Activated T-cell treated with anti-CD3 and anti-CD28 coated beads, Interleukin-2, amount 50 U/mL, for 4 hours (primary cell): ENCODE measurements at regions not wholly inside any gene's neighbourhood (a gene's known extent, or its start where the extent isn't known, plus 50 kb on each side); places are given as distances from the start of the nearest gene placed in this dataset.
"Not testable (repeated sequence)": the region's sequence is repeated elsewhere in the genome, so short reads cannot be mapped to it uniquely, and the experiment has no call there.

Source experiments
- ATAC-seq, 2 donors: fragments of 200-7000 bp; cut with Tn5 transposase; one replicate each; pipeline ENCODE4 v1.10.0; 2021
- DNase-seq: peaks from one replicate; pipeline ENCODE4 v3.0.0-alpha.2; 2020
- H3K27me3 Mint-ChIP-seq: one replicate; pipeline ENCODE4 v1.8.0; 2021; ENCODE audit warnings: low read depth, mixed read lengths
- H3K36me3 Mint-ChIP-seq: one replicate; pipeline ENCODE4 v1.8.0; 2022; ENCODE audit warnings: mixed read lengths; ENCODE audit not compliant: insufficient read depth
- H3K4me1 Mint-ChIP-seq: one replicate; pipeline ENCODE4 v1.8.0; 2021; ENCODE audit warnings: low read depth, mixed read lengths
- H3K4me3 Mint-ChIP-seq: one replicate; pipeline ENCODE4 v1.8.0; 2021; ENCODE audit warnings: mild to moderate bottlenecking, moderate library complexity, mixed read lengths
- H3K9me3 Mint-ChIP-seq: one replicate; pipeline ENCODE4 v1.8.0; 2021; ENCODE audit warnings: mixed read lengths

DNA sequence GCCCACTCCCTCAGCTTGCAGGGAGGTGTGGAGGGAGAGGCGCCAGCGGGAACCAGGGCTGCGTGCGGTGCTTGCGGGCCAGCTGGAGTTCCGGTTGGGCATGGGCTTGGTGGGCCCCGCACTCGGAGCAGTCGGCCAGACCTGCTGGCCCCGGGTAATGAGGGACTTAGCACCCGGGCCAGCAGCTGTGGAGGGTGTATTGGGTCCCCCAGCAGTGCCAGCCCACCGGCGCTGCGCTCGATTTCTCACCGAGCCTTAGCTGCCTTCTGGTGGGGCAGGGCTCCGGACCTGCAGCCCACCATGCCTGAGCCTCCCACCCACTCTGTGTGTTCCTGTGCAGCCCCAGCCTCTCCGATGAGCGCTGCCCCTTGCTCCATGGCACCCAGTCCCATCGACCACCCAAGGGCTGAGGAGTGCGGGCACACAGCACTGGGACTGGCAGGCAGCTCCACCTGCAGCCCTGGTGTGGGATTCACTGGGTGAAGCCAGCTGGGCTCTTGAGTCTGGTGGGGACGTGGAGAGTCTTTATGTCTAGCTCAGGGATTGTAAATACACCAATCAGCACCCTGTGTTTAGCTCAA lies 254.0 kb downstream of the DSC3 start:
- DNase-seq, H3K4me3 Mint-ChIP-seq, H3K36me3 Mint-ChIP-seq, H3K27me3 Mint-ChIP-seq, H3K4me1 Mint-ChIP-seq, ATAC-seq: not testable (repeated sequence)
- H3K9me3 Mint-ChIP-seq: peaks cover 15% of the 10 kb centered on the region

DNA sequence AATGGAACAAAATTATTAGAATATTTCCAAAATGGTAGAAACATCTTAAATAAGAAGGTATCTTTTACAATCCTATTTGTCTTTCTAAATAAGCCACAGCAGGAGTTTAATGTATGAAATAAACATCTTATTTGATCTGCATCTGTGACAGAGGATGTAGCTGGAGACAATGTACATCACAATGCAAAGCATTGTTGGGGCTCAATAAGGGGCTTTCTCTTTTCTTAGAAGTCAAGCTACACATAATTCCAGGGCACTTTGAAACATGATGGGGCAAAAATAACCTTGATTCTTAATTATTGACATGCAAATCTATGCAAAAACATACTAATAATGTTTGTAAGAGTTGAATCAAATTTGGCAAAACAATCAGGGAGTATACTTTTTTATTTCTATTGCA lies 255.1 kb downstream of the DSC3 start:
- no peak for DNase-seq
- H3K9me3 Mint-ChIP-seq: peaks cover 15% of the 10 kb centered on the region
- H3K36me3 Mint-ChIP-seq: no peaks in the 10 kb centered on the region
- no peaks in the 10 kb centered on the region for H3K4me1 Mint-ChIP-seq
- no peak overlapping the region for H3K4me3 Mint-ChIP-seq
- no peaks in the 10 kb centered on the region for H3K27me3 Mint-ChIP-seq
- no peak for ATAC-seq

DNA sequence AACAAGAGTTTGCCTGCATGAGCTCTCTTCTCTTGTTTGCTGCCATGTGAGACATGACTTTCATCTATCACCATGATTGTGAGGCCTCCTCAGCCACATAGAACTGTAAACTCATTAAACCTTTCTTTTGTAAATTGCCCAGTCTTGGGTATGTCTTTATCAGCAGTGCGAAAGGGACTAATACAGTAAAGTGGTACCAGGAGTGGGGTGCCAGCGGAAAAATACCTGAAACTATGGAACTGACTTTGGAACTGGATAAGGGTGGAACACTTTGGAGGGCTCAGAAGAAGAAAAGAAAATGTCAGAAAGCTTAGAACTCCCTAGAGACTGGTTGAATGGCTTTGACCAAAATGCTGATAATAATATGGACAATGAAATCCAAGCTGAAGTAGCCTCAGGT lies 260.9 kb downstream of the DSC3 start:
- Mint-ChIP-seq H3K9me3 (peaks cover 17% of the 10 kb centered on the region), H3K4me3 (no peak overlapping the region), H3K36me3 (no peaks in the 10 kb centered on the region), H3K27me3 (no peaks in the 10 kb centered on the region), H3K4me1 (no peaks in the 10 kb centered on the region)
- DNase-seq (no peak), ATAC-seq (no peak)

DNA sequence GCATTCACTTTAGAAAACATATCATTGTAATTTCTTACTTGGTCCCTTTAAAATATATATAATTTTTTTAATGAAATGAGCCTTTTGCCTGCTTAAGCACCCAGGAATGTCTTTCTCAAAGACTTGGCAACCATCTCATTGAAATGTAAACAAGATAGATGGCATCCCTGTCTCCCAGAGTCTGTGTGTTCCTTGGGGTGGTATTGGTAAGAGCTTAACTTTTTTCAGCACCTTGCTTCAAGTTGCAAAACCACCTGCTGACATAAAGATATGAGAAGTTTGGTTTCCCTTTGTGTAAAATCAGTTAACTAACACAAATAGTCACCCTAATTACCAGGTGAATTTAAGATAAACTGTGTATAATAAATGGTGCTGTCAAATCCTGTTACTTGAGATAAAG lies 266.9 kb downstream of the DSC3 start:
- no peaks in the 10 kb centered on the region for H3K36me3 Mint-ChIP-seq

DNA sequence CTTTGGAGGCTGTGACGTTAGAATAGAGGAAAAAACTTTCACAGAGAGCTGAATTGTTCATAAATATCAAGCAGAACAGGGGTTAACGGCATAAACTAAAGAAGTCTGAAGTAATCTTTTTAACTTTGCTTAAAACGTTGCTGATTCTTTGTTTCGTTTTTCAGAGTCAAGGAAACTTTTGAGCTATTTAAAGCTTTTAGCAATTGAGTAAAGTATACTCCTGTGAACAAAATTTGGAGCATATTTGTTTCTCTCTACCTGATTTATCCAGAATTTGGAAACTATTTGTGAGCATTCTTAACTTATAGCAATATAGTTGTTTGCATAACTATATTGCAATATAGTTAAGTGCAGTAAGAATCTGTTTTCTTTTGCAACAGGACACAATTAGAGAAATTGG lies 270.4 kb downstream of the DSC3 start:
- not testable (repeated sequence) for H3K4me3 Mint-ChIP-seq, ATAC-seq, DNase-seq, H3K36me3 Mint-ChIP-seq, H3K4me1 Mint-ChIP-seq, H3K27me3 Mint-ChIP-seq
- H3K9me3 Mint-ChIP-seq: peaks cover 21% of the 10 kb centered on the region

More for the DNA sequence above, 266.9 kb downstream of the DSC3 start:
- no peak overlapping the region for H3K4me3 Mint-ChIP-seq
- ATAC-seq (no peak), DNase-seq (no peak)
- no peaks in the 10 kb centered on the region for H3K4me1 Mint-ChIP-seq
- H3K9me3 Mint-ChIP-seq: peaks cover 22% of the 10 kb centered on the region
- H3K27me3 Mint-ChIP-seq: no peaks in the 10 kb centered on the region

DNA sequence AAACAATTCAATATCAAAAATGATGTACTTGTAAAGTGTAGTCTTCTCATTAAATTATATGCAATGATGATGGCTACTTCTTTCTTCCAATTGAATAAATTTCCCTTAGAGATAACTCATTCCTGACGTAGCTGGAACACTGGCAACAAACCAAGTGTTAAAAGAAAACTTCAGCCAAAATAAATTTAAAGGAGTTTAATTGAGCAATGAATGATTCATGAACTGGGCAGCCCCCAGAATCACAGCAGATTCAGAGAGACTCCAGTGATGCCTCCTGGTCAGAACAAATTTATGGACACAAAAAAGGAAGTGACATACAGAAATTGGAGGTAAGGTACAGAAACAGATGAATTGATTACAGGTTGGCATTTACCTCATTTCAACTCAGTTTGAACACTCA lies 276.5 kb downstream of the DSC3 start:
- DNase-seq (no peak), ATAC-seq (no peak)
- no peak overlapping the region for H3K4me3 Mint-ChIP-seq
- peaks cover 7% of the 10 kb centered on the region for H3K9me3 Mint-ChIP-seq
- no peaks in the 10 kb centered on the region for H3K4me1 Mint-ChIP-seq
- no peaks in the 10 kb centered on the region for H3K36me3 Mint-ChIP-seq
- H3K27me3 Mint-ChIP-seq: no peaks in the 10 kb centered on the region

DNA sequence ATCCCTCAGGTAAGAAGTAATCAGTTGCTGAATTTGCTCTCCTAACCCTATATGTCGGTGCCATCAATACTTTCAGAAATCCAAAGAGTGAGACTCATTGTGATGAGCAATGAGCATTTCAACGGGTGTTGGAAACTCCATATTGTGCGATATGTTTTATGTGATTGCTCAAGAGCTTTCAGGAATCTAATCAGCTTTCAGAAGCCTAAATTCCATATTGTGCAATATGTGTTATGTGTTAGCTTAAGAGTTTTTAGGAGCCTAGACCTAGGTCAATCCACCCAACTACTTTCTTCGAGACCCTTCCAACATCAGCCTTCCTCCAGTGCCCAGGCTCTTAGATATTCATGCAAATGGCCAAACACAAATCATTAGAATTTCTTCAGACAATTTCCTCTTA lies 277.3 kb downstream of the DSC3 start:
- Mint-ChIP-seq H3K36me3 (no peaks in the 10 kb centered on the region), H3K4me1 (no peaks in the 10 kb centered on the region), H3K9me3 (peaks cover 4% of the 10 kb centered on the region), H3K4me3 (no peak overlapping the region), H3K27me3 (no peaks in the 10 kb centered on the region)
- DNase-seq: no peak
- ATAC-seq: no peak

DNA sequence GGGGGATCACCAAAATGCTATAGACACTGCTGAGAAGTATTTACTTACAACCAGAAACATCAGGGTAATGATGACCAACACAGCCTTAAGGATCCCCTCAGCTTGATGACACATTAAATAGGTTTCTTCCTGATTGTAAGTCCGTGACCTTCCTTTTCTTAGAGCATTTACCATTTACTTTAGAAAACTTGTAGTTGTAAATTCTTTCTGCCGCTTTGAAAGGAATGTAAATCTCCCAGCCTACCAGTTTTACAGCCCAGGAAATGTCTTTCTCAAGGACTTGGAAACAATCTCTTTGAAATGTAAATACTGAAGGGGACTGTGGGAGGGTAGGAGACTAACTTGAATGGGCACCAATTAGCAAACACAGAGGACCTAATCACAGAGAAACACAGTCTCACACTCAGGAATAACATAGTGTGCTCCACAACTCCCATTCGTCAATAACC lies 278.6 kb downstream of the DSC3 start:
- no peaks in the 10 kb centered on the region for H3K27me3 Mint-ChIP-seq
- H3K4me3 Mint-ChIP-seq: no peak overlapping the region
- H3K9me3 Mint-ChIP-seq: peaks cover 3% of the 10 kb centered on the region
- no peaks in the 10 kb centered on the region for H3K4me1 Mint-ChIP-seq
- H3K36me3 Mint-ChIP-seq: no peaks in the 10 kb centered on the region
- DNase-seq (no peak), ATAC-seq (no peak)

DNA sequence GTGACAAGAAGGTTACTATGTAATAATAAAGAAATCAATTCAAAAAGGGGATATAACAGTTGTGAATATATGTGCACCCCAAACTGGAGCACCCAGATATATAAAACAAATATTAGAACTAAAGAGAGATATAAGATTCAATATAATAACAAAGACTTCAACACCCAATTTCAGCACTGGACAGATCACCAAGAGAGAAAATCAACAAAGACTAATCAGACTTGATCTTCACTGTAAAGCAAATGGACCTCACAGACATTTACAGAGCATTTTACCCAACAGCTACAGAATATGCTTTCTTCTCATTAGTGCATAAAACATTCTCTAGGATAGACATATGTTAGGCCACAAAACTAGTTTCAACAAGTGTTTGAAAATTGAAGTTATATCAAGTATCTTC lies 287.7 kb downstream of the DSC3 start:
- H3K4me1 Mint-ChIP-seq: no peaks in the 10 kb centered on the region

DNA sequence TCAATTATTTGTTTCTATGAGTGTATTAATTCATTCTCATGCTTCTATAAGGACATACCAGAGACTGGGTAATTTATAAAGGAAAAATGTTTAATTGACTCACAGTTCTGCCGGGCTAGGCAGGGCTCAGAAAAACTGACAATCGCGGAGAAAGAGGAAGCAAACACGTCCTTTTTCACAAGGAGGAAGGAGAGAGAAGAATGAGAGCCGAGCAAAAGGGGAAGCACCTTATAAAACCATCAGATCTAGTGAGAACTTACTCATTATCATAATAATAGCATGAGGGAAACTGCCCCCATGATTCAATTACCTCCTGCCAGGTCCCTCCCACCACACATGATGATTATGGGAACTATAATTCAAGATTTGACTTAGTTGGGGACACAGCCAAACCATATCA lies 294.0 kb downstream of the DSC3 start:
- H3K4me3 Mint-ChIP-seq: no peak overlapping the region
- ATAC-seq: no peak
- no peak for DNase-seq
- peaks cover 21% of the 10 kb centered on the region for H3K9me3 Mint-ChIP-seq
- H3K36me3 Mint-ChIP-seq: no peaks in the 10 kb centered on the region
- H3K27me3 Mint-ChIP-seq: no peaks in the 10 kb centered on the region
- no peaks in the 10 kb centered on the region for H3K4me1 Mint-ChIP-seq

More for the DNA sequence above, 287.7 kb downstream of the DSC3 start:
- H3K4me3 Mint-ChIP-seq: no peak overlapping the region
- ATAC-seq (no peak), DNase-seq (no peak)
- no peaks in the 10 kb centered on the region for H3K36me3 Mint-ChIP-seq
- peaks cover 35% of the 10 kb centered on the region for H3K9me3 Mint-ChIP-seq
- no peaks in the 10 kb centered on the region for H3K27me3 Mint-ChIP-seq

DNA sequence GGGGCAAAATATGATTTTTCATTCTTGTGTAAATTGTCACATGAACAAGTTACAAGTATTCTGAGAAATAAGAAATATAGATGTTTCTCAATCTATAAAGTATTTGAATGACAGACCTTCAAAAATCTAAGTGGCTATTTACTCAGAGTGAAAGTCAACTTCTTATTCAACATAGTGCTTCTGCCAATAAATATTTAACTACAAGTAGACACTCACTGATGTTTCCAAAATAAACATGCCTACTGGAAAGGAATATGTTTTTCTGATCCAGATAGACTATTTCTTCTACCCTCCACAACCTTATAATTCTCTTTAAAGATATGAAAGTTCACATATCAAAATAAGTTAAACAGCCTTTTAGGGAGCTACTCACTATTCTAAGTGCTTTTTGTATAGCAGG lies 296.3 kb downstream of the DSC3 start:
- Mint-ChIP-seq H3K4me1 (no peaks in the 10 kb centered on the region), H3K9me3 (peaks cover 12% of the 10 kb centered on the region), H3K4me3 (no peak overlapping the region), H3K36me3 (no peaks in the 10 kb centered on the region), H3K27me3 (no peaks in the 10 kb centered on the region)
- no peak for DNase-seq
- ATAC-seq: no peak

DNA sequence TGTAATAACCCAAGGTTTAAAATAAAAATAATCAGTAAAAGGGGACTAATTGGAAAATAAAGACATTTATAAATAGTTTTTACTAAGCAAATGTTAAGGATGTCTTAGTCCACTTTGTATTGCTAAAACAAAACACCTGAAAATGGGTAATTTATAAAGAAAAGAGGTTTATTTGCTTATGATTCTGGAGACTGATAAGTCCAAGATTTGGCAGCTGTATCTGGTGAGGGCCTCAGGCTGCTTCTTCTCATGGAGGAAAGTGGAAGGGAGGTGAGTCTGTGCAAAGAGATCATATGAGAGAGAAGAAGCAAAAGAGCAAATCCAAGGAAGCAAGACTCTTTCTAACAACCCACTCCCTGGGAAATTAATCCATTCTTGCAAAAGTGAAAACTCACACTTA lies 299.5 kb downstream of the DSC3 start:
- Mint-ChIP-seq H3K36me3 (no peaks in the 10 kb centered on the region), H3K27me3 (no peaks in the 10 kb centered on the region), H3K4me1 (no peaks in the 10 kb centered on the region), H3K4me3 (no peak overlapping the region), H3K9me3 (peaks cover 4% of the 10 kb centered on the region)
- ATAC-seq: no peak
- DNase-seq: no peak

DNA sequence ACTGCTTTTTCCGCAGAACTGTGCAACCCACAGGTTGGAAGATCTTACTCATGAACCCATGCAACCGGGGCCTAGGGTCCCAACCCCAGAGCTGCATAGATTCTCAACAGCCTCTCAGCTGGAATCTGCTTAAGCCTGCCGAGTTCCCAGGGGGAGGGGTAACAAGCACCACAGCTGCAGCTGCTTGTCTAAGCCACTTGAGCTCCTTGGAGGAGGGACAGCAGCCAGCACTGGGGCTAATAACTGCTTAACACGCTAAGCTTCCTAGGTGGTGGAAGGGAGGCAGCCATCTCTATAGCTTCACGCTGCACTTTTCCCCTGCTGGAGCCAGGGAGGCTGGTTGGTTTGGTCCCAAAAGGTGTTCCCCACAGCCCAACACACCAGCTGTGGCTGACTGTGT lies 311.6 kb downstream of the DSC3 start:
- no peaks in the 10 kb centered on the region for H3K4me1 Mint-ChIP-seq
- H3K27me3 Mint-ChIP-seq: no peaks in the 10 kb centered on the region
- ATAC-seq (no peak), DNase-seq (no peak)
- H3K36me3 Mint-ChIP-seq: no peaks in the 10 kb centered on the region
- no peak overlapping the region for H3K4me3 Mint-ChIP-seq
- H3K9me3 Mint-ChIP-seq: peaks cover 4% of the 10 kb centered on the region

DNA sequence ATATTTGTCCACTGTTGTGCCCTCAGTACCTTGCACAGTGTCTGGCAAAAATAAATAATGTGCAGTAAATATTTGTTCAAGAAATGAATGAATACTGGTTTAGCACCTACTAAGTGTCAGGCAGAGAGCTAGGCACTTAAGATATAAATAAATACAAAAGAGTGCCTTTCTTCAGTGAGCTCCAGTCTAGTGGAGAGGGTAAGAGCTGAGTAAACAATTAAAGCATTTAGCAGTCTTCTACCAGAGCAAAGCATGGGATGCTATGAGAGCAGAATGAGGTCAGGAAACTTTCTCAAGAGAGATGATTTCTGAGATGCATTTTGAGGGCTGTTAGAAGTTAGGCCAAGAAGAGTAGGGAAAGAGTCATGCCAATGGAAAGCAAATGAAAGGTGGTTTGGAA lies 314.7 kb downstream of the DSC3 start:
- no peak for ATAC-seq
- H3K4me1 Mint-ChIP-seq: no peaks in the 10 kb centered on the region
- H3K9me3 Mint-ChIP-seq: no peaks in the 10 kb centered on the region
- no peak overlapping the region for H3K4me3 Mint-ChIP-seq
- no peaks in the 10 kb centered on the region for H3K36me3 Mint-ChIP-seq
- no peak for DNase-seq
- H3K27me3 Mint-ChIP-seq: no peaks in the 10 kb centered on the region

DNA sequence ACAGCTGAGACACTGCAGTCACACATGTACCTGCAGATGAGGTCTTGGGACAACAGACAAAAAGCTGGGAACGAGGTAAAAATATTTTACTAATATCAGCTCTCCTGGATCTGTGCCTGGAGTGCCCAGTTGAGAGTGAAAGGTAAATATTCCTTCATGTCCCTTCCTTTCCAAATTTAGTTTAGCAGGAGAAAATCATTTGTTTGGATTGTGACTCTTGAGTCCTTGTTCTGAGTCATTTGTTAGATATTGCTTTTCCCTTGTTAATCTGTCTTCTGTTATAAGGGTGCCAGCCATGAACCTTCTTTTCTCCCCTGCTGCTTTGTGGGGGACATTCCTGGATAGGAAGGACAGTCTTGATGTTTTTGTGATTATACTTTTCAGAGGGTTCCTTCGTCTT lies 329.2 kb downstream of the DSC3 start:
- Mint-ChIP-seq H3K4me3 (no peak overlapping the region), H3K4me1 (no peaks in the 10 kb centered on the region), H3K9me3 (peaks cover 7% of the 10 kb centered on the region)

DNA sequence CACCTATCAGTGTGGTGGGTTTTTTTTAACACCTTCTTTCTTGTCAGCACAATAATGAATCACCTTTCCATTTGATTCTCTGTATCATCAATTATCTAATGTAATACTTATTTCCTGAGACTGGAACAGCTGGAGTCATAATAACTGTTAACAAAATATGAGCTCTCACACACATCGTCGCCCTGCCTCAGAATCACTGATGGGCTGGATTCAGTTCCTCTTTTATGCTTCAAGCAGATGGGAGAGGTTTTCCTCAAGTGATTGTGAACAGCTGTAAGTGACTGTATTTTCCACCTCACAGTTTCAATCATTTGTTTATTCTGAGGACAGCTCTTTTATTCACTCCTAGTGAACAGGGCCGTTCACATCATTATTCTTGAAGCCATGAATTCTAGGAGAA lies 330.2 kb downstream of the DSC3 start:
- Mint-ChIP-seq H3K9me3 (peaks cover 11% of the 10 kb centered on the region), H3K27me3 (no peaks in the 10 kb centered on the region), H3K4me1 (no peaks in the 10 kb centered on the region), H3K36me3 (no peaks in the 10 kb centered on the region), H3K4me3 (no peak overlapping the region)
- DNase-seq: no peak
- ATAC-seq: no peak

More for the DNA sequence above, 329.2 kb downstream of the DSC3 start:
- ATAC-seq: no peak
- Mint-ChIP-seq H3K27me3 (no peaks in the 10 kb centered on the region), H3K36me3 (no peaks in the 10 kb centered on the region)
- no peak for DNase-seq
